ENCODE measurements at regions not wholly inside any gene's neighbourhood (a gene's known extent, or its start where the extent isn't known, plus 50 kb on each side); places are given as distances from the start of the nearest gene placed in this dataset.

- TF ChIP-seq FOXP2 (optimal IDR thresholded peaks at IDR 0.05; ENCODE audit: borderline replicate concordance, extremely low read depth, extremely low read length, insufficient read depth), result no peak
- TF ChIP-seq TAF1 (IDR thresholded peaks at IDR 0.05; ENCODE audit: borderline replicate concordance, insufficient read depth, low read length), result no peak
- TF ChIP-seq SIN3A (IDR thresholded peaks at IDR 0.05; ENCODE audit: borderline replicate concordance, insufficient read depth, low read length), result no peak
- no peak for TF ChIP-seq REST (IDR thresholded peaks at IDR 0.05; ENCODE audit: insufficient read depth in 1 of 2, low read depth in 2 of 2, low read length in 2 of 2)
- TF ChIP-seq POLR2AphosphoS5 (IDR thresholded peaks at IDR 0.05; ENCODE audit: low read depth, low read length), result no peak
These were observed 499.4 kb downstream of the SPATA31D1 start for GRCh38 chr9:82487935-82488312.

GRCh38 chr9:82488313-82489200 is 500.0 kb downstream of the SPATA31D1 start:
- TF ChIP-seq SIN3A (IDR thresholded peaks at IDR 0.05; ENCODE audit: borderline replicate concordance, insufficient read depth, low read length), result 0 out of 2 replicates have a peak, but pooled peaks have one; percentile 34
- TF ChIP-seq REST (IDR thresholded peaks at IDR 0.05; ENCODE audit: insufficient read depth in 1 of 2, low read depth in 2 of 2, low read length in 2 of 2), result no peak
- TF ChIP-seq POLR2AphosphoS5 (IDR thresholded peaks at IDR 0.05; ENCODE audit: low read depth, low read length), result peak; percentile 55; the same call in 1 of the 2 replicates

- TF ChIP-seq REST (IDR thresholded peaks at IDR 0.05; ENCODE audit: insufficient read depth in 1 of 2, low read depth in 2 of 2, low read length in 2 of 2) (0 out of 4 replicates have a peak, but pooled peaks of 1 of the 2 experiments have one; percentile 12), TAF1 (IDR thresholded peaks at IDR 0.05; ENCODE audit: borderline replicate concordance, insufficient read depth, low read length) (no peak)
These were observed 500.7 kb downstream of the SPATA31D1 start for GRCh38 chr9:82489201-82489821.

GRCh38 chr9:82490019-82490499 is 501.5 kb downstream of the SPATA31D1 start:
- TF ChIP-seq REST (IDR thresholded peaks at IDR 0.05; ENCODE audit: insufficient read depth in 1 of 2, low read depth in 2 of 2, low read length in 2 of 2), result no peak
- no peak for TF ChIP-seq TAF1 (IDR thresholded peaks at IDR 0.05; ENCODE audit: borderline replicate concordance, insufficient read depth, low read length)
- no peak for TF ChIP-seq FOXP2 (optimal IDR thresholded peaks at IDR 0.05; ENCODE audit: borderline replicate concordance, extremely low read depth, extremely low read length, insufficient read depth)
- no peak for TF ChIP-seq SIN3A (IDR thresholded peaks at IDR 0.05; ENCODE audit: borderline replicate concordance, insufficient read depth, low read length)
- no peak for TF ChIP-seq POLR2AphosphoS5 (IDR thresholded peaks at IDR 0.05; ENCODE audit: low read depth, low read length)

Measured in PFSK-1 (cell line).